ENCODE measurements at regions not wholly inside any gene's neighbourhood (a gene's known extent, or its start where the extent isn't known, plus 50 kb on each side); places are given as distances from the start of the nearest gene placed in this dataset.
"Not testable (repeated sequence)": the region's sequence is repeated elsewhere in the genome, so short reads cannot be mapped to it uniquely, and the experiment has no call there.

- DNase-seq, result no peak
Measured at GRCh38 chr3:26193558-26193957, 403.7 kb downstream of the OXSM start.

GRCh38 chr3:26196781-26197180, 406.9 kb downstream of the OXSM start:
- DNase-seq, result no peak

GRCh38 chr3:26198609-26199008, 408.7 kb downstream of the OXSM start:
- DNase-seq, result no peak

- DNase-seq, result no peak
Measured at GRCh38 chr3:26202169-26202568, 412.3 kb downstream of the OXSM start.

- DNase-seq, result no peak
Measured at GRCh38 chr3:26205475-26205874, 415.6 kb downstream of the OXSM start.

GRCh38 chr3:26208201-26208600, 414.4 kb upstream of the LRRC3B start:
- no peak for DNase-seq

GRCh38 chr3:26229801-26230200, 392.8 kb upstream of the LRRC3B start:
- no peak for DNase-seq

- DNase-seq, result no peak
Measured at GRCh38 chr3:26233374-26233773, 389.2 kb upstream of the LRRC3B start.

GRCh38 chr3:26236531-26236930, 386.0 kb upstream of the LRRC3B start:
- DNase-seq, result no peak

- no peak for DNase-seq
Measured at GRCh38 chr3:26237036-26237682, 385.4 kb upstream of the LRRC3B start.

GRCh38 chr3:26244586-26244985, 378.0 kb upstream of the LRRC3B start:
- DNase-seq, result not testable (repeated sequence)

- DNase-seq, result peak in 1 of 3 donors; percentile 6
Measured at GRCh38 chr3:26245236-26245635, 377.3 kb upstream of the LRRC3B start.

GRCh38 chr3:26246901-26247300, 375.7 kb upstream of the LRRC3B start:
- DNase-seq, result no peak

- DNase-seq, result peak in 1 of 3 donors; percentile 1
Measured at GRCh38 chr3:26247712-26248111, 374.9 kb upstream of the LRRC3B start.

- DNase-seq, result no peak
Measured at GRCh38 chr3:26252001-26252400, 370.6 kb upstream of the LRRC3B start.

- no peak for DNase-seq
Measured at GRCh38 chr3:26256224-26256623, 366.3 kb upstream of the LRRC3B start.

- DNase-seq, result no peak
Measured at GRCh38 chr3:26259176-26259575, 363.4 kb upstream of the LRRC3B start.

GRCh38 chr3:26260139-26260538, 362.4 kb upstream of the LRRC3B start:
- DNase-seq, result no peak

GRCh38 chr3:26264708-26265107, 357.9 kb upstream of the LRRC3B start:
- DNase-seq, result no peak

GRCh38 chr3:26271848-26272247, 350.7 kb upstream of the LRRC3B start:
- no peak for DNase-seq

GRCh38 chr3:26273196-26273595, 349.4 kb upstream of the LRRC3B start:
- DNase-seq, result no peak

- no peak for DNase-seq
Measured at GRCh38 chr3:26279091-26279490, 343.5 kb upstream of the LRRC3B start.

GRCh38 chr3:26280517-26280916, 342.1 kb upstream of the LRRC3B start:
- DNase-seq, result no peak

GRCh38 chr3:26281284-26281985, 341.1 kb upstream of the LRRC3B start:
- DNase-seq, result no peak

GRCh38 chr3:26284503-26284902, 338.1 kb upstream of the LRRC3B start:
- not testable (repeated sequence) for DNase-seq

Data from suppressor macrophage treated with lipopolysaccharide for 1 hour (primary cell).